HG02973 (cell line): ENCODE measurements at regions not wholly inside any gene's neighbourhood (a gene's known extent, or its start where the extent isn't known, plus 50 kb on each side); places are given as distances from the start of the nearest gene placed in this dataset.
"Not testable (repeated sequence)": the region's sequence is repeated elsewhere in the genome, so short reads cannot be mapped to it uniquely, and the experiment has no call there.

ENCODE experiments used
- ATAC-seq: cut with Tn5 transposase; IDR thresholded peaks from one replicate; pipeline ENCODE4 v1.9.1; 2021; ENCODE audit warnings: moderate library complexity; ENCODE audit not compliant: unreplicated experiment

- no peak for ATAC-seq
These were observed 227.2 kb upstream of the ASCC3 start for GRCh38 chr6:101108286-101108685.

DNA sequence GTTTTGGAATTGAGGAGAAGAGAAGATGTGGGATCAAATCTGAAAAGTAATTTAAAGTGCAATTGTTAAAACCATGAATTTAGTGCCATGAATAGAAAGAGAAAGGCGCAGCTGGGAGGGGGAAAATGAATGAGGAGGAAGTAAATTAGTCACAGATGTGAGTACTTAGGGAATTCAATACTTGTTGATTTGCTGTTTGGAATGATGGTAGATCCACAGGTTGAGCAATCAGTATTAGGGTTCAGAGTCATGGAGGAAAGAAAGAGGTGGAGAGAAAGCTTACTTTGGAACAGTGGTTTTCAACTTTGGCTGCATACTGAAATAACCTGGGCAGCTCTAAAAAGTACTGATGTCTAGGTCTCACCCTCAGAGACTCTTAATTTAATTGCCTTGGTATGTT, 229.7 kb upstream of the ASCC3 start:
- ATAC-seq, result no peak

- no peak for ATAC-seq
These were observed 232.5 kb upstream of the ASCC3 start for GRCh38 chr6:101113468-101114260.

DNA sequence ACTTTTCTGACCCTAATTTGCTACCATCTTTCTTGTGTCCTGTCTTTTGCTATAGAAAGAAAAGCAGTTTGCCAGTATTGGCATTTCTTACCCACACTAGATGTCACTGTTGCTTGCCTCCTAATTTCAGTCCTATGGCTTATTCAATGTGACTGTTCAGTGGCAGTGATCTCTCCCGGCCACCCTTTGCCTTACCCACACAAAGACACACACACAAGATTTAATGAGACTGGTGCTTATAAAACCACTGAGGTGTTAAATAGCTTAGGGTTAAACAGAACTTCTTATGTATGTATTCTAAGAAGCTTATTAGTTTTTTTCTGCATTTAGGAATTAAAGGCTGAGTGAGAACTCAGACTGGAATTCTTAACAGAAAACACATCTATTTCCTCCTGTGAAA, 233.6 kb upstream of the ASCC3 start:
- ATAC-seq, result no peak

DNA sequence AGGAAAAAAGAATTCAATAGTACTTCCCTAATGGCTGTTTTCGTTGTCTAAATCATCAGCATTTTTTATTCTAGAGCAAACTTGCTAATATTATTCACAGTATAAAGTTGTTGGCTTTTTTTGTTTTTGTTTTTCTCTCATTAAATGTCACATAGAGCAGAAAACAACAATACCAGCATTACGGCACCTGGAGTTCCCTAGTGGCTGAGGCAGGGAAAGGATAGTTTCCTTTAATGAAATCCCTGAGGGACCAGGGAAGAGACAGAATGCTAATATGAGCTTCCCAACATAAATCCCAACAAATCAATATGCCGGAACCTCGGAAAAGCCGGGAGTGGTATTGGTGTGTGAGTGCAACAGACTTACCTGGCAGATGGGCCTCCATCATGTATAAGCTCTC, 235.2 kb upstream of the ASCC3 start:
- ATAC-seq, result no peak

- ATAC-seq, result no peak
These were observed 236.4 kb upstream of the ASCC3 start for GRCh38 chr6:101117393-101118135.

DNA sequence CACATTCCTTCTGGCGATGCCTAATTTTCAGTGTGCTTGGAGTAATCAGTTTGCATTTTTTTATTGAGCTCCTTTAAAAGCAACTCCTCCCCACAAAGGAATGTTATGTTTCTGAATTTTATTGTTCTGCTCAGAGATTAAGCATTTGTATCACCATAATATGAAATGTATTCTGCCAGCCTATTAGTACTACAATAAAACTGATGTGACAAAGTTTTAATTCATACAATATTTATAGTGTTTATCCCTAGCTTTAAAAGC, 236.9 kb upstream of the ASCC3 start:
- ATAC-seq, result no peak

DNA sequence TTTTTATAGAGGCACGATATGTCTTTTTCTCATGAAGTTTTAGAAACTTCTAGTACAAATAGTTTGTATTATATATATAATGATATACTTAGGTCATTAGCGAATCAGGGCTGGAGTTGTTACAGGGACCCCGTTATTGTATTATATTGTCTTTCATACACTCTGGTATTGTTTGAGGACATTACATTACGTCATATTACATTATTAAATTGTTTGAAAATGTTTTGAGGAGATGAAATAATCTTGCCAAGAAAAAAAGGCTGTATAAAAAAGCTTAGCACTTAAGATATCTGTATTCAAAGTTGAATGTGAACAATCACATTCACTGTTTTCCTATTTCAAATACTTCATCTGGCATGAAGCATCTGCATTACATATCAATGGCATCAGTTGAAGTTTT, 239.6 kb upstream of the ASCC3 start:
- ATAC-seq, result no peak

DNA sequence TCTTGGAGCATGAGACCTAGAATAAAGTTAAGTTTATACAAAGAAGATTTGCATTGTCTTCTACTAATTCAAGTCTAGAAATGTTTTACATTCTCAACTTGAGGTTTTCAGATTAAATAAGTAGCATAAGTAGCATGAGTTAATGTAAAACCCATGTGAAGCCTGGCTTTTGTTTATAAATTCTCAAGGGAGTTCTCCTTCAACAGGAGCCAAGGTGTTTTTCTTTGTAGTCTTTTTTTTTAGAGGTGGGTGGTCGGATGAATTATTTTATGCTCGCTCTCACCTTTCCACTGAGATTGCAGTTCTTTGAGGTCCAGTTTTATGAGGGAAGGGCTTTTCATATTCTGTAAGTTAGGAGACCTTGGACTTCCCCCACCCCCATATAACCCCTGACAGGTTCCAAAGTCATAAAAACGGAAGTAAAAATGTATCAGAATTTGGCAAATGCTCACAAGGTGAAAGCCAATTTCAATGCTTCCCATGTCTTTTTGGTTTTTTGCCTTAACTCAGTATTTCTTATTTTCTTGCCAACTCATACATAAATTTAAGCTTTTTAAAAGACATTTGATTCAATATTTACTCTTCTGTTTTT, 244.3 kb upstream of the ASCC3 start:
- no peak for ATAC-seq

- no peak for ATAC-seq
These were observed 245.4 kb upstream of the ASCC3 start for GRCh38 chr6:101126501-101126900.

DNA sequence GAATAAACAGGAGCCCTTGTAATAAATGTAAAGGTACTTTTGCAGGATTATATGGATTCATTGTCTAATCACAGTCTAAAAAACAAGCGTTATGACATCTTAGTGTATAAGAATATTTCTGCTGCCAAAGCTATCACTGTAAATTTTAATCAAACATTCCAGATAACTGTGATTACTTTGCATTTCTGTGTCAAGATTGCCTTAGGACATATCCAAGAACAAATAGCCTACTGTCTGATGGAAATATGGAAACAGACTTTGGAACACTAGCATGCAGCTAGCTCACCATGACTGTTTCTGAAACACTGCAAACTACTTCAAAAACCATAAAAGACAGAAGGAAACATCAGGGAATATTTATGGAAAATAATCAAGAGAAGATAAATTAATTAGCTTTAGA, 248.7 kb upstream of the ASCC3 start:
- ATAC-seq, result no peak

DNA sequence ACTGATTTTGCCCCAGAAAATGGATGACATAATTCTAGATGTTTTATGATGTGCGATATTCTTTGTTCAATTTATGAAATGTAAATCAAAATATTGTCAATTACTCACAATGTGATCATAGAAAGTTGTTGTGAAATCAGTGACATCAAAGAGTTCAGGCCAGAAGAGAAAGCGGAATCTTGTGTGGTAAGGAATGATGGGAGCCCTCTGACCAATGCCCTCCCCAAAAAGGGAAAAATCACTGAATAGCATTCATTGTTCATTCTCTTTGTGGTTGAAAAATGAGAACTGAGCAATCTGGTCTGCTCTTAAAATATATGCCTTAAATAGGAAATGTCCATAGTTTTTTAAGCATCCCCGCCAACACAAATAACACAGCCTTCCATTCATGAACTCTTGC, 247.1 kb upstream of the GRIK2 start:
- no peak for ATAC-seq

GRCh38 chr6:101150226-101150625, 243.3 kb upstream of the GRIK2 start:
- no peak for ATAC-seq

- ATAC-seq, result not testable (repeated sequence)
These were observed 235.9 kb upstream of the GRIK2 start for GRCh38 chr6:101157638-101158037.

DNA sequence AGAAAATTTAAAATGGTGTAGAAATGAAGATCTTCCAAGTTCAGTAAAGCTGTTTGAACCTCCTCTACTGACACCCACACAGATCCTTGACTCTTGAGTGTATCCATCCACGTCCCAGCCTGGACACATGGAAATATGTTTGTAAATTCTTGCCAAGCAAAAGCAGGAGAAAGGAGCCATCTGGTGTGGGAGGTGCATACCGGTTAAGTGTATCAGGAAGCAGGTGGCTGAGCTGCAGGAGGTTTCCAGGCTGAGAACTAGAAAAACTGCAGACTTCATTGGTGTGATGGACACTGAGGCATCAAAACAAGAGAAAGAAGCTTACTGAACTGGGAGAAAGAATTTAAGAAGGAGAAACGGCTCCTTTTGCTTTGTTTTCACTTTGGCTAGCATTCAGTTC, 229.9 kb upstream of the GRIK2 start:
- no peak for ATAC-seq

GRCh38 chr6:101167638-101168037, 225.9 kb upstream of the GRIK2 start:
- no peak for ATAC-seq

- not testable (repeated sequence) for ATAC-seq
These were observed 222.5 kb upstream of the GRIK2 start for GRCh38 chr6:101171049-101171448.

- no peak for ATAC-seq
These were observed 214.8 kb upstream of the GRIK2 start for GRCh38 chr6:101178748-101179147.

DNA sequence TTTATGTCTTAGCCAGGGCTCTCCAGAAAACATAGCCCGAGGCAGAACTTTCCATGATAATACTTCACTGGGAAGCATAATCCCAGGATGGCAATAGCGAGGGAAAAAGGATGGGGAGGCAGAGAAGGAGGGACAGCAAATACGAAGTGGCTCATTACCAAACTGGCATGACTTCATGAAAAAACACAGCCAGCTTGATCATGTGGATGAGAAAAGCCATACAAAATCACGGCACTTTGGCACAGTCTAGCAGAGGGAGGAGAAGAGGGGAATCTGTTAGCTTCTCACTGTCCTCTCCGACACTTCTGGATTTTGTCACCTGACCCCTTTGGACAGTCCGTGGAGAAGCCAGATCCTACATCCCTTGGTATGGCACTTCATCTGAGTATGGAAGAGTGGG, 212.5 kb upstream of the GRIK2 start:
- ATAC-seq, result no peak

DNA sequence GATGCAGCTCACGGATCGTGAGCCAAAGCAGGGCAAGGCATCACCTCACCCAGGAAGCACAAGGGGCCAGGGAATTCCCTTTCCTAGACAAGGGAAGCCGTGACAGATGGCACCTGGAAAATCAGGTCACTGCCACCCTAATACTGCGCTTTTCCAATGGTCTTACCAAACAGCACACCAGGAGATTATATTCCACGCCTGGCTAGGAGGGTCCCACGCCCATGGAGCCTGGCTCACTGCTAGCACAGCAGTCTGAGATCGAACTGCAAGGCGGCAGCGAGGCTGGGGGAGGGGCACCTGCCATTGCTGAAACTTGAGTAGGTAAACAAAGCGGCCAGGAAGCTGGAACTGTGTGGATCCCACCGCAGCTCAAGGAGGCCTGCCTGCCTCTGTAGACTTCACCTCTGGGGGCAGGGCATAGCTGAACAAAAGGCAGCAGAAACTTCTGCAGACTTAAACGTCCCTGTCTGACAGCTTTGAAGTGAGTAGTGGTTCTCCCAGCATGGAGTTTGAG, 205.2 kb upstream of the GRIK2 start:
- not testable (repeated sequence) for ATAC-seq

GRCh38 chr6:101195588-101195987, 197.9 kb upstream of the GRIK2 start:
- no peak for ATAC-seq

- no peak for ATAC-seq
These were observed 194.1 kb upstream of the GRIK2 start for GRCh38 chr6:101199441-101199840.
